Eye (tissue), 1 donor: ENCODE measurements at regions not wholly inside any gene's neighbourhood (a gene's known extent, or its start where the extent isn't known, plus 50 kb on each side); places are given as distances from the start of the nearest gene placed in this dataset.
"Not testable (repeated sequence)": the region's sequence is repeated elsewhere in the genome, so short reads cannot be mapped to it uniquely, and the experiment has no call there.

Source experiments
- DNase-seq: peaks from one replicate; pipeline ENCODE4 v3.0.0-alpha.2; 2015

DNA sequence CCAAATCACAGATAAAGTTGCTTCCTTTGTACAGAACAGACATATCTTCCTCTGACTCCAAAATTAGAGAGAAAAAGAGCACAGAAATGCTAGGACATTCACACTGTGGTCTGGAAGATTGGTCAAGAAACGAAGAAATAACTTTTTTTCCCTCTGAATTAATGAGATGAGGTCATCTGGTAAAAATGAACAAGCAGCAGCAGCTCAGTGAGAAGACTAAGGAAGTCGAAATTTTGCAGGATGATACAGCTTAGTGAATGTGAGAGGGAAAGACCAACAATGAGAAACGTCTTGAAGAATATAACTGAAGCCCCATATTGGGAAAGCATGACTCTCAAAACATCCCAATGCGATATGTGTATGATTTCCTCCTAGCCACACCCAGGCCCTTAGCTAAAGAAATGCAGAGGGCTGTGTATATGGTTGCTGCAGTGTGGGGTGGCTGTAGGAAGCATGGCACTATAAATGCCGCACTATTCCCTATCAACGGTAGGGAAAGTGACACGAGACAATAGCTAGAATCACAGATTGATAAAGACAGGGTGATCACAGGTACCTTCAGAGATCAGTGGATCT, 208.6 kb downstream of the VEGFC start:
- DNase-seq, result no peak

DNA sequence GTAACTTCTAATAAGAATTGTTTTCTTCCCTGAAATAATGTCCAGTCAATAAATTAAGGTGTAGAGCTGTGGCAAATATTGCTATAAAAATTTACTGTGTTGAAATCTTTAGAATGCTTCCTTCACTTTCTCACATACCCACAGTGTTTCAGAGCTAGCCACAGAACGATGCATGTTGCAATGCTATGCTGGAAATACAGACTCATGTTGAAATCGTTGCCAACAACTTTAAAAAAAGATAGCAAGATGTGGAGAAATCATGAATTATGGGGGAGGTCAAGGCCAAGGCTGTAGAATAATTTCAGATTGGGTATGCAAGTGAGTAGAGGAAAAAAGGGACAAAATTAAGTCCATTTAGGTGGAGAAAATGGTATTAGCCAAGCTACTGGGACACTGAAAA, 204.8 kb downstream of the VEGFC start:
- no peak for DNase-seq

DNA sequence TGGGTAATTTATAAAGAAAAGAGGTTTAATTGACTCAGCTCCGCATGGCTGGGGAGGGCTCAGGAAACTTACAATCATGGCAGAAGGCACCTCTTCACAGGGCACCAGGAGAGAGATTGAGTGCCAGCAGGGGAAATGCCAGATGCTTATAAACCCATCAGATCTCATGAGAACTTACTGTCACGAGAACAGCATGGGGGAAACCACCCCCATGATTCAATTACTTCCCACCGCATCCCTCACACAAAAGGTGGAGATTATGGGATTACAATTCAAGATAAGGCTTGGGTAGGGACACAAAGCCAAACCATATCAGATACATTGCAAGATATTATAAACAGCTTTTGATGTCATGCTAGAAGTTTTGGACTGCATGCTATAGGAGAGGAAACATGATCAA, 204.3 kb downstream of the VEGFC start:
- no peak for DNase-seq

DNA sequence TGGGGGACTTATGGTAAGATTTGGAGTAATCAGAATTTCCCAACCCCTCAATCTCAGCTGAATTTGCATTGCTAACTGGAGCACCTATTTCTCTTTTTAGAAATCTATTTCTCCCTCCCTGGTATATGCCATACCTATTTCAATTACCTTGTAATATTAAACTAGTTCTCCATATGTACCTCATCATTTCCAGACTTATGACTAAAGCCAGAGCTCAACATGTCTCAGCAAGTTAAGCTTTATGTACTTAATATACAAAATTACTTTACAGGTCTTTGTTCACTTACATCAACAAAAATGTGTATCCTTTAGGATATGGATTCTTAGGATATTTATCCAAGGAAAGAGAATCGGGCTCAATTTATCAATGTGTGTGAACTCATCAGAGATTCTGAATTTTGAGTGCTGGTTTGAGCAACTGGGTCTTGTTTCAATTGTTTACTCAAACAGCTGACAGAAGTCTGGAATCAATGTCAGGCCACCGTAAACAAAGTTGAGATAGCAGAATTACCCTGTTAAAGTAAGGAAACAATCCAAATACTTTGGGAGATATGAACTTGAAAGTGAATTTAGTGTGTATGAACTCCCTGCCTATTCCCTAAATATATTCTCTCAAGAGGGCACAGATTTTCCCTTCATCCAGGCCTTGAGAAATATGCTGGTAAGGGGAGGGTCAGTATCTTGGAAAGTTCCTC, 199.6 kb downstream of the VEGFC start:
- DNase-seq, result no peak

DNA sequence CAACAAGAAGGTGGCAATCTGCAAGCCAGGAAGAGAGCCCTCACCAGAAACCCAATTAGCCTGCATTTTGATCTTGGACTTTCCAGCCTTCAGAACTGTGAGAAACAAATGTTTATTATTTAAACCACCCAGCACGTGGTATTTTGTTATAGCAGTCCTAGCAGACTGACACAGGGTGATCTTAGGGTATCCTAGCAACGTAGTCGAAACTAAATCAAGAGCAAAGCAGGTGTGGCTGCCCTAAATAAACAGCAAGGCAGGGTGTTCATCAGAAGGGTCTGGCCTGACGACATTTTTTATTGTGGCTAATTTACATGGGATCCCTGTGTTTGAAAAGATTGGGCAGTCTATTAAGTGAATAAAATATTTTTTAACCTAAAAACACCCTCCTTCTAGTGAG, 198.8 kb downstream of the VEGFC start:
- DNase-seq, result no peak

DNA sequence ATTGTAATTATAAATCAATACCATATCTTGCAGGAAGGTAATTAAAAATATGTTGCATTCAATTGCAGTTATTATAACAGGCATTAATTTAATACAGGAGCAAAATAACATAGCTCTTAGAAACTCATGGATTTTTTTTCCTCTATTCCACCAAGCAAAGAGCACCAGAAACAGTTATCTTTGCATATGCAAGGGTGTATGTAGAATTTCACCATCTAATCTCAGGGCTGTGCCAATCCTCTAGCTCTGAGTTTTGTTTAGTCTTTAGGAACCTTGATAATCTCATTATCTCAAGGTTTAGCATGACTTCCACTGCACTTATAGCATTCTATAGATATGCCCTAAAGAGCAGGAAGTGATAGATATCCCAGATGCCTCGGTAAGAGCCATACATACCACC, 197.5 kb downstream of the VEGFC start:
- DNase-seq, result no peak

DNA sequence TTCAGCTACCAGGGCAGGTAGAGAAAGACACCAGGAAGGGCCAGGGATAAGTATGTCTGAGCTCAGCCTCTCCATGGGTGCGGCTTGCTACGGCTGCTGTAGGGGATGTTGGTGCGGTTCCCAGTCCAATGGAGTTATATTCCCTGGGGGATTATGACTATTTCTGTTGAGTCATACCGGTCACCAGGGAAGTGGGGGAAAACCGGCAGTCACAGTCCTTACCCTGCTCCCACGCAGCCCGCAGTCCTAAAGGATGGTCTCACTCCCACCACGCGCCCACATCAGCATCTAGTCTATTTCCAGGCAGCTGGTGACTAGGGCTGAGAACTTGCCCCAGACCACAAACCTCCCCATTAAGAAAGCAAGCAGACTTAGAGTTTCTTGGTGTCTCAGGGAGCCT, 191.6 kb downstream of the VEGFC start:
- DNase-seq, result no peak

DNA sequence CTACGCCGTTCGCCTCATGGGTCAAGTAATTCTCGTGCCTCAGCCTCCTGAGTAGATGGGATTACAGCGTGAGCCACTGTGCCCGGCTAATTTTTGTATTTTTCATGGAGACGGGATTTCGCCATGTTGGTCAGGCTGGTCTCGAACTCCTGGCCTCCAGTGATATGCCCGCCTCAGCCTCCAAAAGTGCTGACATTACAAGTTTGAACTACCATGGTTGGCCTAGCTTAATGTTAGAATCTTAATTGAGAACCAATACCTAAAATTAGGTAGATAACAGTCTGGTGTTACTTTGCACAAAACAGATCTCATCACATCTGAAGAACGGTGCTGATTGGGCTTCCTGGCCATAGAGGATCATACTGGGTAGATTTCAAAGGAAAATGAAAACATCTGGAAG, 184.9 kb downstream of the VEGFC start:
- no peak for DNase-seq

DNA sequence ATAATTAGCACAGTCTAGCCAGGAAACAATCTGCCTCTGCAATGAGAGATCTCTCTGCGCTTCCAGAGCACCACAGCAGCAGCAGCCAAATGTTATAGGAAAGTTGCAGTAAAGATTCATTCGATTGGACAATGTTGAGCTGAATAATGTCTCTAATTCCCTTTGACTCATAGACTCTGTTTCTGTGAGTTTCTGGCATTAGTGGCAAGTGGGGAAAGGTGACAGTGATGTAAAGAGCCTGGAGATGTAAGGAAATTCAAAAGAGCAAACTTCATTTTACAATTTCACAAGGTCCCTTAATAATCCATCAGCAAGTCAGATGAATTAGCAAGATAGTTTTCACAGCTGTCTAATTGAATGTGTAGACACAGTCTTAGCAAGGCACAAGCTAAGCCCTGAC, 184.4 kb downstream of the VEGFC start:
- no peak for DNase-seq

DNA sequence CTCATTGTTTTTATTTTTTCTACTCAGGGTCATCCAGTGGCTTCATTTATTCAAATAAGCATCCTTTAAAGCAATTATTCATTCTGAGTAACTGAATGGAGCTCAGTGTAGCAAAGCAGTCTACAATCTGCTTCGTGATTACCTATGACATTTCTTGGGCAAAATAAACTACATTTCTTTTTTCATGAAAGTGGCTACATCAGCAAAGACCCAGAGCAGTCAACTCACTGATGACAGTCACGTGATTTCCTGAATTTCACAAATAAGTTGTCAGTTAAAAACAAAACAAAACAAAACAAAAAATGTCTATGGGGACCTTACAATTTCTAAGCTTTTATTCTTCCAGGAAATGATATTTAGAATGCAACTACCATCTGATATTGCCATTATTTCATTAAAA, 182.1 kb downstream of the VEGFC start:
- no peak for DNase-seq

DNA sequence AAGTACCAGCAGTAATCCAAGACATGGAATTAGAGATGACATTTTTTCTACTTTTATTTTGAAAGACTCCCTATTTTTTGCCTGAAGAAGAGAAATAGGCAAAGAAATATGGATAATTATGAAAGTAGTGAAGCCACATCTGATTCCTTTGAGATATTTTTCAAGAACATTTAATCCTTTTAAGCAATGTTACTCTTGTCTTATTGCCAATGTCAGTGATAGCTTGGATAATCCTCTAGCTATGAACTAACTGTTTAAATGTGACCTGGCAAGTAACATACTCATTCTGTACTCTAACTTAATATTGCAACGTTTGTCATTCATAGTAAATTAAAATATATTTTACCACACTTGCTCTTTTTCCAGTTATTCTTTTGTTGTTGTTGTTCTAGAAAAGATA, 181.3 kb downstream of the VEGFC start:
- DNase-seq, result peak; percentile 24

DNA sequence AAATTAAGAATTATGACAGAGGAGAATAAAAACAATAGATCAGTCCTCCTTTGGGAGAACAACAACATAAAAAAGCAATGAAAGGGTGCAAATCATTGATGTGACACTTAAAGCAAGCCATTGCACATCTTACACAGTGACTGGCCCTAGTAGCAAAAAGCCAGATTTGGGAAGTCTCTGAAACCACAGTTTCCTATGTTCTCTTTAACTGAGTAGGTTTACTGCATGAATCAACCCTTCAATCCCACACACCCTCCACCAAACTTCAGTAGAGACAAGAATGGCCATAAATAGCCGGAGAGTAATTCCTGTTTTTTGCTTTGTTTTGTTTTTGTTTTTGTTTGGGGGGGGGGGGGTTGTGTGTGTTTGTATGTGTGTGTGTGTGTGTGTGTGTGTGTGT, 180.8 kb downstream of the VEGFC start:
- DNase-seq, result no peak

DNA sequence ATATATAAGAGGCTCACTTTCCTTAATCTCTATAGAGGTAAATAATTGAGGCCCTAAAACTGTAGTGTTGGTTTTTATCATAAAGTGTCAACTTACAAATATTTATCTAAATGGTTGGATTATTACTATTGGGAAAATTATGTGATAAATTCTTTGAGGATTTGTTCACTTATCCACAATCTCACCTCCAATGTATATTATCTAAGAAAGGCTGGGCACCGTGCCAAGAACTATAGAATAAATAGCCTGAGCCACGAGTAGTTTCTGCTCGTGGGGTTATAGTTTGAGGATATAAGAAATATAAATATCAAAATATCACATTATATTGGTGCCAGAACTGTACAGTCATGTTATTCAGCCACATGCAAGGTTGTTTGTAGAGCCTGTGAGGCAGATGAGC, 177.9 kb downstream of the VEGFC start:
- no peak for DNase-seq

DNA sequence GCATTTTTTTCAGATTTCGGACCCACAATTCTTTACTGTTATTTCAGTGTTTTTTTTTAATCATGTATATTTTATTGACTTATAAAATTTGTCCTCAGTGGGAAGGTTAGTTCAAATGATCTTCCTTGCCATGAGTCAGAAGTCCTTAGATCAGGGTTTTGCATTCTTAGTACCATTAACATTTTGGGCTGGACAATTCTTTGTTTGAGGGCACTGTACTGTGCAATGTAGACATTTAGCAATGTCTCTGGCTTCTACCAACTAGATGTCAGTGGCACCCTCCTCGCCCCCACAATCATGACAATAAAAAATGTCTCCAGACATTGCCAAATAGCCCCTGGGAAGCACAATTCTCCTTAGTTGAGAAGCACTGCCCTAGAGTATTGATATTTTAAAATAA, 176.6 kb downstream of the VEGFC start:
- no peak for DNase-seq

DNA sequence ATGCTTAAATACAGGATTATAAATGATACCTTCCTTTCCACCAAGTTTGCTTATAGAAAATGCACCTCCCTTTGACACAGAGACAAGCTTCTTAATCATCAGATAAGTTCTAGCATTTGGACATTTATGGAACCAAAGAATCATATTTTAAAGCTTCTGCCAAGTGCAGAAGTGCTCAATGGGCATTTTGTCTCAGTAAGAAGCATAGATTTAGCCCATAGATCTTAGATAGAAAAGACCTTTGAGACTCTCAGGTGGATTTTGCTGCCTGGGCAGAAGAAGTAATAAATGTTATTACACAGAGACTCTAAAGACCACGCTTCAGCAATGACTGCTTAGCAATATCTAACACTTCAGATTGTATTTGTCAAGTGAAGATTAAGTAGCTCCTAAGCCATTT, 174.6 kb downstream of the VEGFC start:
- DNase-seq, result no peak

DNA sequence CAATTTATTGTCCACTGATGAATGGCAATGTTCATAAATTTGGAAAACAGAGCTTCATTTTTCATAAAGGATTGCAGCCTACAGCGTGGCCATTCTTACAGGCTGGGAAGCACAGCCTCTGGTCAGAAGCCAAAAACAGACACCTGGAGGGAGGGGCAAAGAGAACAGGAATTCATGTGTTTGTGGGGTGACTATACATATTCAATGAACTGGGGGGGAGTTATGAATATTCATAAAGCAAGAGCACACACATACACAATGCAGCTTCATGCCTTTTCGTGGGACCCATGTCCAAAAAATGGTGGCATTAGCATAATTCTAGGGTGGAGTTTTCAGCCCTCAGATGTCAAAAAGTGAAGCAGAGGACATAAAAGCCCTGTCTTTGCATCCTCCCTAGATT, 173.3 kb downstream of the VEGFC start:
- no peak for DNase-seq

DNA sequence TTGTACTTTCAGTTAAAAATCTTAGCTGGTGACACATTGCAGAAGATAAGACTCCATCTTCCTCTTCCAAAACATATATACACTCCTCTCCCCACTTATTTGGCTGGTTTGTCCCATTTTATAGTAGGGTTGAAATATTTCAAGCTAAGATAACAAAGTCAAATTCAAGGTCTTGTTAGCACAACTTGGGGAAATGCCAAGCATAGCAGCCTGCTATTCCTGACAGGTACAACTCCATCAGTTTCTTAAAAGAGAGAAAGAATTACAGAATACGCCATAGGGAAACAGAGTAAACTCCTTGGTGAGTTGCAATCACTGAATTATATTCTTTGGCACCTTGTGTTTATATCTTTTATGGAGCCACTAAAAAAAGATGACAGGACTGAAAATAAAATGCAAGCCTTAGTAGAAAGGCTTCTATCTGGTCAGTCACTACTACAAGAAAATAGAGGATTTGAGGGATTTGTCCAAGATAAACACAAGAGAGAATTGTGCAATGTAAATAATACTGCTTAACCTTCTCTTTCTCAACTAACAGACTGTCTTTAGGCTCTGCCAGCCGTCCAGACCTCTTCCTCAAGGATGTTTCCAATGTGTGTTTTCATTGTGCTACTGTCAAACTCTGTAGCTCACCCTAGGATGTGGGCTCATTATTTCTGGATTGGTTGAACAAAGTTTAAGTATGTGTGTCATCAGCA, 170.3 kb downstream of the VEGFC start:
- no peak for DNase-seq

DNA sequence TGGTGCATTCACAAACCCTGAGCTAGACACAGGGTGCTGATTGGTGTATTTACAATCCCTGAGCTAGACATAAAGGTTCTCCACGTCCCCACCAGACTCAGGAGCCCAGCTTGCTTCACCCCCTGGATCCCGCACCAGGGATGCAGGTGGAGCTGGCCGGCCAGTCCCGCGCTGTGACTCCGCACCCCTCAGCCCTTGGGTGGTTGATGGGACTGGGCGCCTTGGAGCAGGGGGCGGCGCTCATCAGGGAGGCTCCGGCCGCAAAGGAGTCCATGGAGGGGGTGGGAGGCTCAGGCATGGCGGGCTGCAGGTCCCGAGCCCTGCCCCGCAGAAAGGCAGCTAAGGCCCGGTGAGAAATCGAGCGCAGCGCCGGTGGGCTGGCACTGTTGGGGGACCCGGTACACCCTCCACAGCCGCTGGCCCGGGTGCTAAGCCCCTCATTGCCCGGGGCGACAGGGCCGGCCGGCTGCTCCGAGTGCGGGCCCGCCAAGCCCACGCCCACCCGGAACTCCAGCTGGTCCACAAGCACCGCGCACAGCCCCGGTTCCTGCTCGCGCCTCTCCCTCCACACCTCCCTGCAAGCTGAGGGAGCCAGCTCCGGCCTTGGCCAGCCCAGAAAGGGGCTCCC, 167.6 kb downstream of the VEGFC start:
- not testable (repeated sequence) for DNase-seq

DNA sequence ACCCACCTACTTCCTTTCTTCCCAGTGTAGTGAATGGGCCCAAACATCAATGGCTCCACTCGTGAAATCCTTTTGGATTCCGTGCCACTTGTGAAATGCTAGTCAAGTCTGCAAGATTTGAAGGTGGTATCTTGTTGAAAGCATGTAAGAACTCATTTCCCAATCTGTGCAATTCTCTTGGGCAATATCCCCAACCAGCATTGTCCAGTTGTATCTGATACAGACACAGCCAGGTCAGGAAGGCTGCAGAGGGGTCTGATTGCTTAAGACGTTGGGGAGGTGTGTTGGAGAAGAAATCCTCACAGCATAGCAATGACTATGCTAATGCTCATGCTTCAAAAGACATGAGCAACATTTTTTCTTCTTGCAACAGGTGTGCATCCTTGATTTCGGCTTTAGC, 164.8 kb downstream of the VEGFC start:
- no peak for DNase-seq

DNA sequence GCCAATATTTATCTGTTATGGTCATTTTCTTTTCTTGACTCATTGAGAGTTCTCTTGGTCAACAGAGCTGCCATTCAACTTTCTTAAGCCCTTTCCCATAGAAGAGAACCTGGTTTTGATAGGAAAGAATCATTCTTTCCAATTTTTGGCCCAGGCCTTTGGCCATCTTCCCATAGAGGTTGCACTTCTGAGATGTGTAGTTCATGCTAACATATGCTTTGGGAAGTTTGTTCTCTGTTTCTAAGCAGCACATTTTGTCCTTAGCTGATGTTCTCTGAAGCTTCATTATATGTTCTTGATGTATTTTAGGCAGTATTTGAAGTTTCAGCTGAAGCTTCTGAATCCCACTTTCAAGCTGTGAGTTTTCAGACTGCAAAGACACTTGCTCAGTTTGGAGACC, 161.1 kb downstream of the VEGFC start:
- DNase-seq, result no peak
